Osteoblast (primary cell): ENCODE measurements at regions not wholly inside any gene's neighbourhood (a gene's known extent, or its start where the extent isn't known, plus 50 kb on each side); places are given as distances from the start of the nearest gene placed in this dataset.
"Not testable (repeated sequence)": the region's sequence is repeated elsewhere in the genome, so short reads cannot be mapped to it uniquely, and the experiment has no call there.

Experiments
- DNase-seq: peaks from one replicate; pipeline ENCODE4 v3.0.0; 2011; ENCODE audit warnings: low spot score, mixed read lengths; ENCODE audit not compliant: insufficient read length; ENCODE audit errors: missing footprints
- H2AFZ ChIP-seq: 2 replicates; pipeline ENCODE4 v1.6.0; 2011; ENCODE audit warnings: mild to moderate bottlenecking, low read length
- H3K27ac ChIP-seq: 2 replicates; pipeline ENCODE4 v1.5.1; 2011; ENCODE audit warnings: mild to moderate bottlenecking, low read depth, low read length, moderate library complexity
- H3K27me3 ChIP-seq: 2 replicates; pipeline ENCODE4 v1.6.0; 2012; ENCODE audit warnings: mild to moderate bottlenecking, control low read depth, inconsistent platforms, low read length, moderate library complexity; ENCODE audit not compliant: insufficient read depth
- H3K36me3 ChIP-seq: 2 replicates; pipeline ENCODE4 v1.5.1; 2011; ENCODE audit warnings: mild to moderate bottlenecking, low read length, control low read depth, moderate library complexity; ENCODE audit not compliant: insufficient read depth
- H3K4me1 ChIP-seq: 2 replicates; pipeline ENCODE4 v1.5.1; 2011; ENCODE audit warnings: mild to moderate bottlenecking, low read length, control low read depth, moderate library complexity; ENCODE audit not compliant: insufficient read depth
- H3K4me2 ChIP-seq: 2 replicates; pipeline ENCODE4 v1.6.0; 2011; ENCODE audit warnings: mild to moderate bottlenecking, low read length; ENCODE audit not compliant: insufficient read depth
- H3K4me3 ChIP-seq: fragments of 200-600 bp; sonication (generic); 3 replicates; pipeline ENCODE4 v1.5.1; 2012; ENCODE audit warnings: mild to moderate bottlenecking, low read length, inconsistent platforms; ENCODE audit not compliant: insufficient read depth
- H3K79me2 ChIP-seq: 2 replicates; pipeline ENCODE4 v1.6.0; 2012; ENCODE audit warnings: mild to moderate bottlenecking, low read length, control low read depth, inconsistent platforms; ENCODE audit not compliant: insufficient read depth
- H3K9me3 ChIP-seq: 2 replicates; pipeline ENCODE4 v1.5.1; 2011; ENCODE audit warnings: low read depth, low read length, control low read depth
- H4K20me1 ChIP-seq: 2 replicates; pipeline ENCODE4 v1.6.0; 2012; ENCODE audit warnings: mild to moderate bottlenecking, low read length, control low read depth; ENCODE audit not compliant: insufficient read depth
- TF ChIP-seq, protein P1 (sequence below): IDR thresholded peaks from 2 replicates; pipeline ENCODE4 v1.5.1; 2011; ENCODE audit warnings: mild to moderate bottlenecking, low read depth, low read length, moderate library complexity; ENCODE audit errors: extremely low read depth

DNA sequence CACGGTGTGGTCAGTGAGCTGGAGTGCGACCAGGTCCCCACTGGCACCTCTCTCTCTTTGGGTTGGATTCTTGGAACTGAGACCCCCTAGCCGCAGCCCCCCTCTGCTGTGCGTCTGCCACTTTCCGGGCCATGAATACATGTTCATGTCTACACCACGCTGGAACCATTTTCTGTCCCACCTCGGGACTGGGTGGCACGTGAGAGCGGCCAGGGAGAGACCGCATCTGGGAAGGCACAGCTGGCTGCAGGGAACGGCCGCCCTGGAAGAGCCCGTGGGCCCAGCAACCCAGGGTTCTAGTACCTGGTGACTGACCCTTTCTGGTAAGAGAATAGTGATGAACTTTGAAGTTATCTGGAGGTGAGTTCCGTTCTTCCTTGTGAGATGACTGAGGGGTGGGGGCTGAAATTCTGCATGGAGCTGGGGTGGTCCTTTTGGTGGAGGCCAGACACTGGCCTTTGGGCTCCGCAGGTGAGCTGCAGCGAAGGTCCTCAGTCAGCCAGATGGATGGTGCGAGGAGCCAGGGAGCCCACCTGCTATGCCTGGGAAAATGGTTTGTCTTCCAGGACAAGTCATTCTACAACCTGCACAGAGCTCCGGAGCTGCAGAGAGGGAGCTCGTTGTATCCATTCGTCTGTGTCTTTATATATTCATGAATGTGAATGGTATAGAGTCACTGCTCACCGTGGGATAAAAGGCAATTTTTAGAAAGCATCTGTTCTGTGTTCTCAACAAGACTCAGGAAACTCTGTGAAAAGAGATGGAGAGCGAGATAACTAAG is 223.5 kb downstream of the NDUFA10 start:
- H3K4me3 ChIP-seq = no peak overlapping the region
- H3K9me3 ChIP-seq = no peaks in the 10 kb centered on the region
- H3K4me1 ChIP-seq = no peaks in the 10 kb centered on the region
- no peaks in the 10 kb centered on the region for H3K36me3 ChIP-seq
- no peak overlapping the region for H2AFZ ChIP-seq
- peak; percentile 49 for DNase-seq
- no peaks in the 10 kb centered on the region for H3K79me2 ChIP-seq
- no peaks in the 10 kb centered on the region for H4K20me1 ChIP-seq
- no peak overlapping the region for H3K27ac ChIP-seq
- H3K4me2 ChIP-seq = no peak overlapping the region
- TF ChIP-seq, protein P1, sequence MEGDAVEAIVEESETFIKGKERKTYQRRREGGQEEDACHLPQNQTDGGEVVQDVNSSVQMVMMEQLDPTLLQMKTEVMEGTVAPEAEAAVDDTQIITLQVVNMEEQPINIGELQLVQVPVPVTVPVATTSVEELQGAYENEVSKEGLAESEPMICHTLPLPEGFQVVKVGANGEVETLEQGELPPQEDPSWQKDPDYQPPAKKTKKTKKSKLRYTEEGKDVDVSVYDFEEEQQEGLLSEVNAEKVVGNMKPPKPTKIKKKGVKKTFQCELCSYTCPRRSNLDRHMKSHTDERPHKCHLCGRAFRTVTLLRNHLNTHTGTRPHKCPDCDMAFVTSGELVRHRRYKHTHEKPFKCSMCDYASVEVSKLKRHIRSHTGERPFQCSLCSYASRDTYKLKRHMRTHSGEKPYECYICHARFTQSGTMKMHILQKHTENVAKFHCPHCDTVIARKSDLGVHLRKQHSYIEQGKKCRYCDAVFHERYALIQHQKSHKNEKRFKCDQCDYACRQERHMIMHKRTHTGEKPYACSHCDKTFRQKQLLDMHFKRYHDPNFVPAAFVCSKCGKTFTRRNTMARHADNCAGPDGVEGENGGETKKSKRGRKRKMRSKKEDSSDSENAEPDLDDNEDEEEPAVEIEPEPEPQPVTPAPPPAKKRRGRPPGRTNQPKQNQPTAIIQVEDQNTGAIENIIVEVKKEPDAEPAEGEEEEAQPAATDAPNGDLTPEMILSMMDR = no peak
- no peaks in the 10 kb centered on the region for H3K27me3 ChIP-seq

DNA sequence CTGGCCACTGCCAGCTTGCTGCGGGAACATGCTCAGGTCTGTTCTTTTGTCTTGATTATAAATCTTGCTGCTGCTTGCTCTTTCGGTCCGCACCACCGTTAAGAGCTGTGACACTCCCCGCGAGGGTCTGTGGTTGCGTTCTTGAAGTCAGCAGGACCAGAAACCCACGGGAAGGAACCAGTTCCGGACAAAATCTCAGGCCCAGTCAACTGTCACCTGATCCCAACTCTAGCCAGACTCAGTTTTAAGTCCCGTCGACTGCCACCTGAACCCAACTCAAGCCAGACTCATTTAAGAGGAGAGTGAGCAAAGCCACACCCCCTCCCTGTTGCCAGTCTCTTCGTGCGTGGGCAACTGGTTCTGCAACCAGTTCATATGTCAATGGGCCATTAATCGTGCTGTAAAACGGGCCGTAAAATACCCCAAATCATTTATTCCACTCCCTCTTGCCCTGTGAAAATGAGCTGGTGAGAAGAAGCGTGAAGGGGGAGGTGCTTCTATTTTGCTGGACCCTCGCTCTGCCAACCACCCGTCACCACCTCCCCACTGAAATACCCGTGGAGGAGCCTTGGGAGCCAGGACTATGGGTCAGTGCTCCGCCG is 224.3 kb downstream of the NDUFA10 start:
- no peaks in the 10 kb centered on the region for H3K4me1 ChIP-seq
- no peak overlapping the region for H3K4me2 ChIP-seq
- H3K79me2 ChIP-seq = no peaks in the 10 kb centered on the region
- no peaks in the 10 kb centered on the region for H3K27me3 ChIP-seq
- TF ChIP-seq, protein P1 = no peak
- H2AFZ ChIP-seq = no peak overlapping the region
- no peak overlapping the region for H3K4me3 ChIP-seq
- DNase-seq = peak; percentile 44
- H3K9me3 ChIP-seq = no peaks in the 10 kb centered on the region
- H4K20me1 ChIP-seq = no peaks in the 10 kb centered on the region
- no peaks in the 10 kb centered on the region for H3K36me3 ChIP-seq
- no peak overlapping the region for H3K27ac ChIP-seq

DNA sequence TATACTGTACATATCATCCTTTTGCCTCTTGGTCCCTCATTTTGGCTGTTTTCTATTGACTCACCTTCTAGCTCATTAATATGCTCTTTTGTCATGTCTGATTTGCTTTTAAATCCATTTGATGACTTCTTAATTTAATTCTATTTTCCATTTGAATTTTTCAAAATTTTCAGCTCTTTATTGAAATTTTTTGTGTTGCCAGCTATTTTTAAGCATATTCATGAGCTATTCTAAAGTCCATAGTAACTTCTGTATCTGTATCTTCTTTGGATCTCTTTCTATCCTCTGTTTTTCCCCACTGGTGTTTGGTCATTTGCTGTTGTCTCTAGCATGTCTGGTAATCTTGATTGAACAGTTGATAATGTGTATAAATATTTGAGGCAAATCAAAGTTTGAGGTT is 227.8 kb downstream of the NDUFA10 start:
- Histone ChIP-seq H3K79me2 (no peaks in the 10 kb centered on the region), H3K27ac (no peak overlapping the region), H2AFZ (no peak overlapping the region), H3K36me3 (no peaks in the 10 kb centered on the region), H3K4me1 (no peaks in the 10 kb centered on the region), H4K20me1 (no peaks in the 10 kb centered on the region), H3K4me2 (no peak overlapping the region), H3K4me3 (no peak overlapping the region), H3K9me3 (no peaks in the 10 kb centered on the region), H3K27me3 (no peaks in the 10 kb centered on the region)
- peak; percentile 15 for DNase-seq
- TF ChIP-seq, protein P1 = no peak

DNA sequence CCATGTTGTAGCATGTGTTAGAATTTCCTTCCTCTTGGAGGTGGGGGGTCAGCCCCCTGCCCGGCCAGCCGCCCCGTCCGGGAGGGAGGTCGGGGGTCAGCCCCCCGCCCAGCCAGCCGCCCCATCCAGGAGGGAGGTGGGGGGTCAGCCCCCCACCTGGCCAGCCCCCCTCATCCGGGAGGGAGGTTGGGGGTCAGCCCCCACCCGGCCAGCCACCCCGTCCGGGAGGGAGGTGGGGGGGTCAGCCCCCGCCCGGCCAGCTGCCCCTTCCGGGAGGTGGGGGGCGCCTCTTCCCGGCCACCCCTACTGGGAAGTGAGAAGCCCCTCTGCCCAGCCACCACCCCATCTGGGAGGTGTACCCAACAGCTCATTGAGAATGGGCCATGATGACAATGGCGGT is 229.4 kb downstream of the NDUFA10 start:
- H3K27me3 ChIP-seq, H4K20me1 ChIP-seq, H3K27ac ChIP-seq, H3K4me2 ChIP-seq, DNase-seq, H3K36me3 ChIP-seq, H3K79me2 ChIP-seq, H3K9me3 ChIP-seq, H3K4me3 ChIP-seq, H2AFZ ChIP-seq, H3K4me1 ChIP-seq: not testable (repeated sequence)
